ENCODE measurements at regions not wholly inside any gene's neighbourhood (a gene's known extent, or its start where the extent isn't known, plus 50 kb on each side); places are given as distances from the start of the nearest gene placed in this dataset.

DNA sequence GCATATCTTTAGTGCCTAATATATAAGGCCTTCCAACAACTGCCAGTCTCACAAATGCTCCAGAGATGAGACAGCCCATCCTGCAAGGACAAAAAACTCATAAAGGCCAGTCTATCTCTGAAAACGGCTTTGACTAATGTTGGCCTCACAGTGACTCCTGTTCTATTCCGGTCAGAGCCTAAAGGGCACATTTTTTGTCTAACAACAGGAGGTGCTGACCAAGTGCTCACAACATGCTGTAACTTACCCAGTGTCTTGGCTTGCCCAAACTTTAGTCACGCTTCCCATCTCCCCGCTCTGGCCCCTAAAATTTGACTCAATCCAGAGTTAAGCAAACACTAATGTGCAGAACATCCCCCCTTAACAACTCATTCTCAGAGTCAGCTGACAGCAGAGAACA is 1411.2 kb upstream of the MIR17HG start:
- TF ChIP-seq CTCF (IDR thresholded peaks at IDR 0.05) (no peak), POLR2AphosphoS5 (IDR thresholded peaks at IDR 0.05) (no peak)
